ENCODE measurements at regions not wholly inside any gene's neighbourhood (a gene's known extent, or its start where the extent isn't known, plus 50 kb on each side); places are given as distances from the start of the nearest gene placed in this dataset.
"Not testable (repeated sequence)": the region's sequence is repeated elsewhere in the genome, so short reads cannot be mapped to it uniquely, and the experiment has no call there.

GRCh38 chr9:22992780-22993179 lies 546.2 kb downstream of the DMRTA1 start:
- DNase-seq (ENCODE audit: low spot score): peak; percentile 44

GRCh38 chr9:22997923-22998322 lies 551.3 kb downstream of the DMRTA1 start:
- no peak for DNase-seq (ENCODE audit: low spot score)

GRCh38 chr9:23005156-23005555 lies 558.5 kb downstream of the DMRTA1 start:
- DNase-seq (ENCODE audit: low spot score): no peak

- no peak for DNase-seq (ENCODE audit: low spot score)
These were observed 559.5 kb downstream of the DMRTA1 start for GRCh38 chr9:23006127-23006526.

GRCh38 chr9:23011669-23012068 lies 565.0 kb downstream of the DMRTA1 start:
- no peak for DNase-seq (ENCODE audit: low spot score)

GRCh38 chr9:23015557-23015956 lies 568.9 kb downstream of the DMRTA1 start:
- no peak for DNase-seq (ENCODE audit: low spot score)

GRCh38 chr9:23036416-23036815 lies 589.8 kb downstream of the DMRTA1 start:
- no peak for DNase-seq (ENCODE audit: low spot score)

GRCh38 chr9:23039402-23039801 lies 592.8 kb downstream of the DMRTA1 start:
- DNase-seq (ENCODE audit: low spot score): no peak

- no peak for DNase-seq (ENCODE audit: low spot score)
These were observed 594.8 kb downstream of the DMRTA1 start for GRCh38 chr9:23041466-23041865.

- DNase-seq (ENCODE audit: low spot score): no peak
These were observed 597.9 kb downstream of the DMRTA1 start for GRCh38 chr9:23044549-23044948.

GRCh38 chr9:23046026-23046425 lies 599.4 kb downstream of the DMRTA1 start:
- not testable (repeated sequence) for DNase-seq (ENCODE audit: low spot score)

- DNase-seq (ENCODE audit: low spot score): no peak
These were observed 603.9 kb downstream of the DMRTA1 start for GRCh38 chr9:23050548-23050947.

GRCh38 chr9:23073136-23073535 lies 626.5 kb downstream of the DMRTA1 start:
- DNase-seq (ENCODE audit: low spot score): peak; percentile 2

- no peak for DNase-seq (ENCODE audit: low spot score)
These were observed 633.2 kb downstream of the DMRTA1 start for GRCh38 chr9:23079798-23080197.

GRCh38 chr9:23081377-23081776 lies 634.8 kb downstream of the DMRTA1 start:
- DNase-seq (ENCODE audit: low spot score): no peak

- no peak for DNase-seq (ENCODE audit: low spot score)
These were observed 642.3 kb downstream of the DMRTA1 start for GRCh38 chr9:23088932-23089364.

- DNase-seq (ENCODE audit: low spot score): peak; percentile 71
These were observed 671.0 kb downstream of the DMRTA1 start for GRCh38 chr9:23117616-23118015.

GRCh38 chr9:23120630-23121029 lies 674.0 kb downstream of the DMRTA1 start:
- DNase-seq (ENCODE audit: low spot score): no peak

GRCh38 chr9:23123048-23123632 lies 676.5 kb downstream of the DMRTA1 start:
- peak; percentile 50 for DNase-seq (ENCODE audit: low spot score)

GRCh38 chr9:23145467-23145866 lies 680.6 kb downstream of the ELAVL2 start:
- DNase-seq (ENCODE audit: low spot score): no peak

GRCh38 chr9:23153058-23153457 lies 673.0 kb downstream of the ELAVL2 start:
- peak; percentile 25 for DNase-seq (ENCODE audit: low spot score)

- no peak for DNase-seq (ENCODE audit: low spot score)
These were observed 665.5 kb downstream of the ELAVL2 start for GRCh38 chr9:23160491-23160890.

GRCh38 chr9:23160952-23161469 lies 665.0 kb downstream of the ELAVL2 start:
- no peak for DNase-seq (ENCODE audit: low spot score)

GRCh38 chr9:23162789-23163188 lies 663.3 kb downstream of the ELAVL2 start:
- DNase-seq (ENCODE audit: low spot score): no peak

Data from RKO (cell line).